ENCODE measurements at regions not wholly inside any gene's neighbourhood (a gene's known extent, or its start where the extent isn't known, plus 50 kb on each side); places are given as distances from the start of the nearest gene placed in this dataset.

DNA sequence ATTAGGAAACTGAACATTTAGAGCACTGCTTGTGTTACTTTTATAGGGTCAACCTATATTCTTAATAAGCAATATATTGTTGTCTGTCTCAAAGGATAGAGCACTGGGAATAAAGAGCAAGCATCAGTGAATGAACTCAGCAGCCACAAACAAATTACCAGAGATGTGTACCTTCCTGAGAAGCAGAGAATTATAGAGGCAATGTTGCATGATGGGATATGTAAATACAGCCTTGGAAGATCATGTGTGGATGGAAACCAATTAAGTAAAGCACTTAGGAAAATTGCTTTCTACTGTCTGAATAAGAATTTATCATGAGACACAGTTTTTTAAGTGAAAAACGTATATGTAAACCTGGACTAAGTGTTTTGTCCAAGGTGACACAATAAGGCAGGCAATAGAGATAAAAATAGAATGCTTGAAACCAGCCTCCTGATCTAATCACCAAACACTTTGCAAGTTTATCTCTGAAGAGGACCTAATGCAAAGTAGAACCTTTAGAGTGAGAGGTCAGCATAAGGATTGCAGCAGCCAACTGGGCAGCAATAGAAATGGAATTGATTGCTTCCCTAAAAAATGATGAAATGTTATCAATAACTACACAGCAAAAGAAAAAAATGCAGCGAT lies 848.0 kb downstream of the TUSC7 start:
- TF ChIP-seq, protein P1, sequence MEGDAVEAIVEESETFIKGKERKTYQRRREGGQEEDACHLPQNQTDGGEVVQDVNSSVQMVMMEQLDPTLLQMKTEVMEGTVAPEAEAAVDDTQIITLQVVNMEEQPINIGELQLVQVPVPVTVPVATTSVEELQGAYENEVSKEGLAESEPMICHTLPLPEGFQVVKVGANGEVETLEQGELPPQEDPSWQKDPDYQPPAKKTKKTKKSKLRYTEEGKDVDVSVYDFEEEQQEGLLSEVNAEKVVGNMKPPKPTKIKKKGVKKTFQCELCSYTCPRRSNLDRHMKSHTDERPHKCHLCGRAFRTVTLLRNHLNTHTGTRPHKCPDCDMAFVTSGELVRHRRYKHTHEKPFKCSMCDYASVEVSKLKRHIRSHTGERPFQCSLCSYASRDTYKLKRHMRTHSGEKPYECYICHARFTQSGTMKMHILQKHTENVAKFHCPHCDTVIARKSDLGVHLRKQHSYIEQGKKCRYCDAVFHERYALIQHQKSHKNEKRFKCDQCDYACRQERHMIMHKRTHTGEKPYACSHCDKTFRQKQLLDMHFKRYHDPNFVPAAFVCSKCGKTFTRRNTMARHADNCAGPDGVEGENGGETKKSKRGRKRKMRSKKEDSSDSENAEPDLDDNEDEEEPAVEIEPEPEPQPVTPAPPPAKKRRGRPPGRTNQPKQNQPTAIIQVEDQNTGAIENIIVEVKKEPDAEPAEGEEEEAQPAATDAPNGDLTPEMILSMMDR (conservative IDR thresholded peaks at IDR 0.05; ENCODE audit: low read depth, low read length): no peak
- no peak for TF ChIP-seq EZH2 (IDR thresholded peaks at IDR 0.05; ENCODE audit: low read length, unreplicated experiment)

All from PC-3 (cell line).